ENCODE measurements at regions not wholly inside any gene's neighbourhood (a gene's known extent, or its start where the extent isn't known, plus 50 kb on each side); places are given as distances from the start of the nearest gene placed in this dataset.

DNA sequence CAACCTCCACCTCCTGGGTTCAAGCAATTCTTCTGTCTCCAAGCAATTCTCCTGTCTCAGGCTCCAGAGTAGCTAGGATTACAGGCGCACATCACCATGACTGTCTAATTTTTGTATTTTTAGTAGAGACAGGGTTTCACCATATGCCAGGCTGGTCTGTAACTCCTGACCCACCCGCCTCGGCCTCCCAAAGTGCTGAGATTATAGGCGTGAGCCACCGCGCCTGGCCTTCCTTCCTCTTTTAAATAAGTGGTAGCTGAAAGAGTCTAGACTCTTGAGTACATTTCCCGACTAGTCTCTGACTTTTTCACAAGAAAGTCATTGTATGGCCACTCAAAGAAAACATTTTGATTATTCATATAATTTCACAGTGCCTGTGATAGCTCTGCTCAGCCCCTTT is 636.2 kb upstream of the ANKRD30A start:
- ATAC-seq = no peak
- intact Hi-C loops (cut with micrococcal nuclease) = no loop called here
- 90% methylated on average over 7 of the region's 7 CpGs for WGBS (ENCODE audit: insufficient coverage)

DNA sequence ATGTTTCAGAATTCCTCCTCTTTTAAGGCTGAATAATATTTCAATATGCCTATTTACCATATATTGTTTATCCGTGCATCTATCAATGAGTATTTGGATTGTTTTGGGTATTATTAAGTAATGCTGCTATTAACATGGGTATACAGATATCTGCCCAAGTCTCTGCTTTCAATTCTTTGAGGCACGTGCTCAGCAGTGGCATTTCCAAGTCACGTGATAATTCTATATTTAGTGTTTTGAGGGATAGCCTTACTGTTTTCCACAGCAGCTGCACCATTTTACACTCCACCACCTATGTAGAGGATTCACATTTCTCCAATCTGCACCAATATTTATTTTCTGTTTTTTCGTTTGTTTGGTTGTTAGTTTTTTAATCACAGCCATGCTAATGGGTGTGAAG is 636.8 kb upstream of the ANKRD30A start:
- H3K27ac Mint-ChIP-seq = no peak overlapping the region
- 83% methylated on average over 3 of the region's 4 CpGs for WGBS (ENCODE audit: insufficient coverage)
- no peaks in the 10 kb centered on the region for H3K36me3 Mint-ChIP-seq
- H3K27me3 Mint-ChIP-seq (ENCODE audit: low read depth in 2 of 2) = no peaks in the 10 kb centered on the region
- no peaks in the 10 kb centered on the region for H3K27me3 ChIP-seq (ENCODE audit: control insufficient read depth, insufficient read depth, low read length)
- no peak for ATAC-seq
- intact Hi-C loops (cut with micrococcal nuclease) = no loop called here
- peaks cover 0 to 6% of the 10 kb centered on the region in 2 donors for H3K9me3 Mint-ChIP-seq
- TF ChIP-seq, protein P1, sequence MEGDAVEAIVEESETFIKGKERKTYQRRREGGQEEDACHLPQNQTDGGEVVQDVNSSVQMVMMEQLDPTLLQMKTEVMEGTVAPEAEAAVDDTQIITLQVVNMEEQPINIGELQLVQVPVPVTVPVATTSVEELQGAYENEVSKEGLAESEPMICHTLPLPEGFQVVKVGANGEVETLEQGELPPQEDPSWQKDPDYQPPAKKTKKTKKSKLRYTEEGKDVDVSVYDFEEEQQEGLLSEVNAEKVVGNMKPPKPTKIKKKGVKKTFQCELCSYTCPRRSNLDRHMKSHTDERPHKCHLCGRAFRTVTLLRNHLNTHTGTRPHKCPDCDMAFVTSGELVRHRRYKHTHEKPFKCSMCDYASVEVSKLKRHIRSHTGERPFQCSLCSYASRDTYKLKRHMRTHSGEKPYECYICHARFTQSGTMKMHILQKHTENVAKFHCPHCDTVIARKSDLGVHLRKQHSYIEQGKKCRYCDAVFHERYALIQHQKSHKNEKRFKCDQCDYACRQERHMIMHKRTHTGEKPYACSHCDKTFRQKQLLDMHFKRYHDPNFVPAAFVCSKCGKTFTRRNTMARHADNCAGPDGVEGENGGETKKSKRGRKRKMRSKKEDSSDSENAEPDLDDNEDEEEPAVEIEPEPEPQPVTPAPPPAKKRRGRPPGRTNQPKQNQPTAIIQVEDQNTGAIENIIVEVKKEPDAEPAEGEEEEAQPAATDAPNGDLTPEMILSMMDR (IDR thresholded peaks at IDR 0.05) = no peak
- H3K4me1 ChIP-seq (ENCODE audit: control insufficient read depth, insufficient read depth, low read length) = no peaks in the 10 kb centered on the region
- H3K27ac ChIP-seq (ENCODE audit: low read length) = no peak overlapping the region
- H3K36me3 ChIP-seq (ENCODE audit: control insufficient read depth, insufficient read depth, low read length) = no peaks in the 10 kb centered on the region
- no peak overlapping the region for H3K4me3 Mint-ChIP-seq
- no peak for DNase-seq
- no peaks in the 10 kb centered on the region for H3K9me3 ChIP-seq (ENCODE audit: control insufficient read depth, insufficient read depth, low read length)
- H3K4me1 Mint-ChIP-seq = no peaks in the 10 kb centered on the region
- H3K4me3 ChIP-seq (ENCODE audit: low read length) = no peak overlapping the region

More for the DNA sequence above, 636.2 kb upstream of the ANKRD30A start:
- Mint-ChIP-seq H3K36me3 (no peaks in the 10 kb centered on the region), H3K27me3 (ENCODE audit: low read depth in 2 of 2) (no peaks in the 10 kb centered on the region), H3K4me3 (no peak overlapping the region), H3K27ac (no peak overlapping the region), H3K4me1 (no peaks in the 10 kb centered on the region), H3K9me3 (peaks cover 0 to 6% of the 10 kb centered on the region in 2 donors)
- no peaks in the 10 kb centered on the region for H3K27me3 ChIP-seq (ENCODE audit: control insufficient read depth, insufficient read depth, low read length)
- no peaks in the 10 kb centered on the region for H3K4me1 ChIP-seq (ENCODE audit: control insufficient read depth, insufficient read depth, low read length)
- H3K4me3 ChIP-seq (ENCODE audit: low read length) = no peak overlapping the region
- H3K36me3 ChIP-seq (ENCODE audit: control insufficient read depth, insufficient read depth, low read length) = no peaks in the 10 kb centered on the region
- TF ChIP-seq, protein P1 (IDR thresholded peaks at IDR 0.05) = no peak
- H3K27ac ChIP-seq (ENCODE audit: low read length) = no peak overlapping the region
- no peak for DNase-seq
- H3K9me3 ChIP-seq (ENCODE audit: control insufficient read depth, insufficient read depth, low read length) = no peaks in the 10 kb centered on the region

GRCh38 chr10:36479073-36479472 is 646.3 kb upstream of the ANKRD30A start:
- no peaks in the 10 kb centered on the region for H3K27me3 Mint-ChIP-seq (ENCODE audit: low read depth in 2 of 2)
- H3K4me1 Mint-ChIP-seq = no peaks in the 10 kb centered on the region
- Histone ChIP-seq H3K9me3 (ENCODE audit: control insufficient read depth, insufficient read depth, low read length) (peaks cover 7% of the 10 kb centered on the region), H3K27me3 (ENCODE audit: control insufficient read depth, insufficient read depth, low read length) (no peaks in the 10 kb centered on the region), H3K4me1 (ENCODE audit: control insufficient read depth, insufficient read depth, low read length) (no peaks in the 10 kb centered on the region), H3K27ac (ENCODE audit: low read length) (no peak overlapping the region), H3K4me3 (ENCODE audit: low read length) (no peak overlapping the region), H3K36me3 (ENCODE audit: control insufficient read depth, insufficient read depth, low read length) (no peaks in the 10 kb centered on the region)
- H3K9me3 Mint-ChIP-seq = no peaks in the 10 kb centered on the region
- DNase-seq = no peak
- no peak overlapping the region for H3K4me3 Mint-ChIP-seq
- H3K27ac Mint-ChIP-seq = no peak overlapping the region
- no peaks in the 10 kb centered on the region for H3K36me3 Mint-ChIP-seq
- TF ChIP-seq, protein P1 (IDR thresholded peaks at IDR 0.05) = no peak
- intact Hi-C loops (cut with micrococcal nuclease) = no loop called here
- no peak for ATAC-seq

- Mint-ChIP-seq H3K9me3 (no peaks in the 10 kb centered on the region), H3K4me3 (no peak overlapping the region), H3K27me3 (ENCODE audit: low read depth in 2 of 2) (no peaks in the 10 kb centered on the region), H3K27ac (no peak overlapping the region), H3K4me1 (peaks cover 8 to 10% of the 10 kb centered on the region in 2 donors), H3K36me3 (no peaks in the 10 kb centered on the region)
- intact Hi-C loops (cut with micrococcal nuclease) = no loop called here
- no peaks in the 10 kb centered on the region for H3K4me1 ChIP-seq (ENCODE audit: control insufficient read depth, insufficient read depth, low read length)
- no peaks in the 10 kb centered on the region for H3K9me3 ChIP-seq (ENCODE audit: control insufficient read depth, insufficient read depth, low read length)
- H3K4me3 ChIP-seq (ENCODE audit: low read length) = no peak overlapping the region
- TF ChIP-seq, protein P1 (IDR thresholded peaks at IDR 0.05) = no peak
- DNase-seq (no peak), ATAC-seq (no peak)
- H3K36me3 ChIP-seq (ENCODE audit: control insufficient read depth, insufficient read depth, low read length) = no peaks in the 10 kb centered on the region
- H3K27ac ChIP-seq (ENCODE audit: low read length) = no peak overlapping the region
- no peaks in the 10 kb centered on the region for H3K27me3 ChIP-seq (ENCODE audit: control insufficient read depth, insufficient read depth, low read length)
- WGBS (ENCODE audit: insufficient coverage) = 89% methylated on average over 4 of the region's 5 CpGs
These were observed 649.0 kb upstream of the ANKRD30A start for GRCh38 chr10:36476399-36476798.

Measured in natural killer cell (primary cell).